ENCODE measurements at regions not wholly inside any gene's neighbourhood (a gene's known extent, or its start where the extent isn't known, plus 50 kb on each side); places are given as distances from the start of the nearest gene placed in this dataset.

DNA sequence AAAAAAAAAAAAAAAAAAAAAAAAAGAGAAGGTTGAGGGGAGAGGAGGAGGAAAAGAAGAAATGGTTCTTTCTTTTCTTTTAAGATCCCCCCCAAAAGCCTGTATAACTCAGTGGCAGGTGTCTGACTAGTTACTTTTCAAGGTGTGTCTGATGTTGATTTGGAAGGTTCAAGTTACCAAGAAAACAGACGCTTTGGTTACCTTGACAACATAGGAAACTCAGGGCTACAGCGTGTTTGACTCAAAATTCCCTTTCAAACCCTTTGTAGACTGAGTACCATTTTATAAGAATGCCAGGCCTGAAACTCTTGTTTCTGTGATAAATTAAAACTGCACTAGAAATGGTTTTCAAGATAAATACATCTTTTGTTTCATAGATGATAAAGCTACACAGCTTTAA, 286.8 kb downstream of the SKIDA1 start:
- TF ChIP-seq, protein P1, sequence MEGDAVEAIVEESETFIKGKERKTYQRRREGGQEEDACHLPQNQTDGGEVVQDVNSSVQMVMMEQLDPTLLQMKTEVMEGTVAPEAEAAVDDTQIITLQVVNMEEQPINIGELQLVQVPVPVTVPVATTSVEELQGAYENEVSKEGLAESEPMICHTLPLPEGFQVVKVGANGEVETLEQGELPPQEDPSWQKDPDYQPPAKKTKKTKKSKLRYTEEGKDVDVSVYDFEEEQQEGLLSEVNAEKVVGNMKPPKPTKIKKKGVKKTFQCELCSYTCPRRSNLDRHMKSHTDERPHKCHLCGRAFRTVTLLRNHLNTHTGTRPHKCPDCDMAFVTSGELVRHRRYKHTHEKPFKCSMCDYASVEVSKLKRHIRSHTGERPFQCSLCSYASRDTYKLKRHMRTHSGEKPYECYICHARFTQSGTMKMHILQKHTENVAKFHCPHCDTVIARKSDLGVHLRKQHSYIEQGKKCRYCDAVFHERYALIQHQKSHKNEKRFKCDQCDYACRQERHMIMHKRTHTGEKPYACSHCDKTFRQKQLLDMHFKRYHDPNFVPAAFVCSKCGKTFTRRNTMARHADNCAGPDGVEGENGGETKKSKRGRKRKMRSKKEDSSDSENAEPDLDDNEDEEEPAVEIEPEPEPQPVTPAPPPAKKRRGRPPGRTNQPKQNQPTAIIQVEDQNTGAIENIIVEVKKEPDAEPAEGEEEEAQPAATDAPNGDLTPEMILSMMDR (IDR thresholded peaks at IDR 0.05 in 8 of 11, conservative IDR thresholded peaks at IDR 0.05 in 3 of 11) = no peak
- no peak for TF ChIP-seq POLR2A (IDR thresholded peaks at IDR 0.05)
- no peak for TF ChIP-seq POLR2AphosphoS5 (IDR thresholded peaks at IDR 0.05)
